HG03108 (cell line): ENCODE measurements at regions not wholly inside any gene's neighbourhood (a gene's known extent, or its start where the extent isn't known, plus 50 kb on each side); places are given as distances from the start of the nearest gene placed in this dataset.

Source experiments
- ATAC-seq: cut with Tn5 transposase; IDR thresholded peaks from one replicate; pipeline ENCODE4 v1.9.1; 2021; ENCODE audit warnings: moderate library complexity; ENCODE audit not compliant: unreplicated experiment

GRCh38 chr10:10914144-10914543, 103.5 kb upstream of the CELF2 start:
- ATAC-seq, result no peak

- ATAC-seq, result no peak
These were observed 102.5 kb upstream of the CELF2 start for GRCh38 chr10:10915215-10915614.

GRCh38 chr10:10917031-10917430, 100.6 kb upstream of the CELF2 start:
- no peak for ATAC-seq

- no peak for ATAC-seq
These were observed 97.7 kb upstream of the CELF2 start for GRCh38 chr10:10919976-10920375.

- no peak for ATAC-seq
These were observed 95.7 kb upstream of the CELF2 start for GRCh38 chr10:10921826-10922461.

- ATAC-seq, result no peak
These were observed 94.5 kb upstream of the CELF2 start for GRCh38 chr10:10923029-10923651.

- ATAC-seq, result no peak
These were observed 92.0 kb upstream of the CELF2 start for GRCh38 chr10:10925667-10926066.

GRCh38 chr10:10927608-10928007, 90.1 kb upstream of the CELF2 start:
- no peak for ATAC-seq

GRCh38 chr10:10930979-10931743, 86.5 kb upstream of the CELF2 start:
- ATAC-seq, result no peak

- no peak for ATAC-seq
These were observed 82.6 kb upstream of the CELF2 start for GRCh38 chr10:10935032-10935431.

- ATAC-seq, result no peak
These were observed 79.0 kb upstream of the CELF2 start for GRCh38 chr10:10938676-10939075.

GRCh38 chr10:10941127-10941730, 76.4 kb upstream of the CELF2 start:
- no peak for ATAC-seq

GRCh38 chr10:10942441-10942840, 75.2 kb upstream of the CELF2 start:
- no peak for ATAC-seq

- no peak for ATAC-seq
These were observed 71.6 kb upstream of the CELF2 start for GRCh38 chr10:10946081-10946480.

GRCh38 chr10:10946801-10947200, 70.9 kb upstream of the CELF2 start:
- no peak for ATAC-seq

- ATAC-seq, result no peak
These were observed 66.0 kb upstream of the CELF2 start for GRCh38 chr10:10951675-10952074.

GRCh38 chr10:10952800-10953199, 64.9 kb upstream of the CELF2 start:
- ATAC-seq, result no peak

GRCh38 chr10:10956681-10957542, 60.8 kb upstream of the CELF2 start:
- ATAC-seq, result no peak

- no peak for ATAC-seq
These were observed 59.6 kb upstream of the CELF2 start for GRCh38 chr10:10958041-10958440.

GRCh38 chr10:10959666-10960065, 58.0 kb upstream of the CELF2 start:
- ATAC-seq, result no peak

GRCh38 chr10:10960534-10960933, 57.1 kb upstream of the CELF2 start:
- ATAC-seq, result no peak
